Prostate gland (tissue), 2 donors: ENCODE measurements at regions not wholly inside any gene's neighbourhood (a gene's known extent, or its start where the extent isn't known, plus 50 kb on each side); places are given as distances from the start of the nearest gene placed in this dataset.

Experiments
- POLR2A ChIP-seq: fragments of 450-650 bp; IDR thresholded peaks from one replicate; pipeline ENCODE4 v1.6.1; 2016; ENCODE audit warnings: antibody characterized with exemption, mild to moderate bottlenecking
- POLR2AphosphoS5 ChIP-seq: sonication (generic); formaldehyde crosslinking; IDR thresholded peaks from one replicate; pipeline ENCODE4 v1.6.1; 2017; ENCODE audit warnings: antibody characterized with exemption
- TF ChIP-seq, protein P1 (sequence below), 4 experiments: fragments of 200-600 bp in 2 of 4; fragments of 450-650 bp in 2 of 4; sonication (generic) in 2 of 4; IDR thresholded peaks; 1 replicate in 3 of 4; 2 replicates in 1 of 4; pipeline ENCODE4 v1.5.1; 2016 to 2019; ENCODE audit warnings: antibody characterized with exemption in 4 of 4, mild to moderate bottlenecking in 2 of 4, moderate library complexity in 2 of 4

DNA sequence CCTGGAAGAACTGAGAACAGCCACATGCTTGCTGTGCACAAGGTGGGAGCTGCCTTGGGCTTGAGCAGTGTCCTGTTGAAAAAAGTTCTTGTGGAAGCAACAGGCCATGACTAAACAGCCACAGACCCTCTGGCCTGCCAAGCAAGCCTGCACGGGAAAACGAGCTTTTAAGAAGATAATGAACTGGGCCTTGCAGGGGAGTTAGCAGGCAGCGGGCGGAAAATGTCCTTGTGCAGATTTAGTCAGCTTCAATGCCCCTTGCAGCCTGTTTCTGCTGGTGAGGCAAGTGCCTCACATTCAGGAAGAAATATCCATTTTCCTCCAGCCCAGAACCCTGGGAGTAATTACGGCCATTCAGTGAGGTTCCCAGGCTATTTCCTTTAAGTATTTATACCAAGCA is 126.2 kb upstream of the KLHL25 start:
- TF ChIP-seq, protein P1, sequence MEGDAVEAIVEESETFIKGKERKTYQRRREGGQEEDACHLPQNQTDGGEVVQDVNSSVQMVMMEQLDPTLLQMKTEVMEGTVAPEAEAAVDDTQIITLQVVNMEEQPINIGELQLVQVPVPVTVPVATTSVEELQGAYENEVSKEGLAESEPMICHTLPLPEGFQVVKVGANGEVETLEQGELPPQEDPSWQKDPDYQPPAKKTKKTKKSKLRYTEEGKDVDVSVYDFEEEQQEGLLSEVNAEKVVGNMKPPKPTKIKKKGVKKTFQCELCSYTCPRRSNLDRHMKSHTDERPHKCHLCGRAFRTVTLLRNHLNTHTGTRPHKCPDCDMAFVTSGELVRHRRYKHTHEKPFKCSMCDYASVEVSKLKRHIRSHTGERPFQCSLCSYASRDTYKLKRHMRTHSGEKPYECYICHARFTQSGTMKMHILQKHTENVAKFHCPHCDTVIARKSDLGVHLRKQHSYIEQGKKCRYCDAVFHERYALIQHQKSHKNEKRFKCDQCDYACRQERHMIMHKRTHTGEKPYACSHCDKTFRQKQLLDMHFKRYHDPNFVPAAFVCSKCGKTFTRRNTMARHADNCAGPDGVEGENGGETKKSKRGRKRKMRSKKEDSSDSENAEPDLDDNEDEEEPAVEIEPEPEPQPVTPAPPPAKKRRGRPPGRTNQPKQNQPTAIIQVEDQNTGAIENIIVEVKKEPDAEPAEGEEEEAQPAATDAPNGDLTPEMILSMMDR (IDR thresholded peaks at IDR 0.05) = no peak
- TF ChIP-seq POLR2A (no peak), POLR2AphosphoS5 (no peak)
